HCT116 (cell line): ENCODE measurements at regions not wholly inside any gene's neighbourhood (a gene's known extent, or its start where the extent isn't known, plus 50 kb on each side); places are given as distances from the start of the nearest gene placed in this dataset.

Experiments used
- ATAC-seq: fragments of 200-7000 bp; cut with Tn5 transposase; 2 replicates; pipeline ENCODE4 v1.9.1; 2020; ENCODE audit warnings: mild to moderate bottlenecking, moderate library complexity
- BruUV-seq: library from RNA; stranded (reverse); fragments of 400-500 nt; replicated peaks from 2 replicates; lab custom pipeline; 2021; lab: Mats Ljungman, UMichigan
- CTCF ChIA-PET: fragments of 300-600 bp; sonication (Branson Sonifier 250); formaldehyde crosslinking; loops from one replicate; lab custom pipeline; 2021; ENCODE audit warnings: antibody characterized with exemption; lab: Charles Lee
- POLR2A ChIA-PET: fragments of 300-600, 350-600 bp; sonication (Branson Sonifier 250); formaldehyde crosslinking; loops from one replicate; lab custom pipeline; 2021; ENCODE audit warnings: antibody characterized with exemption; lab: Charles Lee
- RAD21 ChIA-PET, 2 experiments: fragments of 300-600 bp; sonication (Branson Sonifier 250); formaldehyde crosslinking; loops; one replicate each; lab custom pipeline; 2023; ENCODE audit warnings: low total read pairs in 2 of 2; ENCODE audit not compliant: uncharacterized antibody in 2 of 2, unreplicated experiment in 2 of 2, low non-redundant PET in 1 of 2; lab: Charles Lee
- DNase-seq: peaks from one replicate; pipeline ENCODE4 v3.0.0-alpha.2; 2010; ENCODE audit warnings: low read depth, low spot score
- H2AFZ ChIP-seq: fragments of 200-600 bp; shearing (Covaris generic), sonication (generic); 2 replicates; pipeline ENCODE4 v1.6.1; 2017; ENCODE audit warnings: low read depth, mixed run types, mixed read lengths, antibody characterized with exemption, low read length; ENCODE audit not compliant: poor library complexity, severe bottlenecking
- H3K27ac ChIP-seq: 2 replicates; pipeline ENCODE4 v1.5.1; 2012; ENCODE audit warnings: low read depth, low read length
- H3K27me3 ChIP-seq: fragments of 200-600 bp; sonication (generic); 2 replicates; pipeline ENCODE4 v1.6.1; 2016; ENCODE audit warnings: mixed run types, low read length, mixed read lengths; ENCODE audit not compliant: insufficient read depth
- H3K36me3 ChIP-seq, 2 experiments: fragments of 200-500 bp in 1 of 2; fragments of 200-600 bp in 1 of 2; sonication (Bioruptor generic) in 1 of 2; sonication (generic) in 1 of 2; 2 replicates each; pipeline versions ENCODE4 v1.5.1 to v1.6.1; 2014 to 2016; ENCODE audit warnings: low read length in 2 of 2, inconsistent platforms in 1 of 2, mixed read lengths in 1 of 2, mixed run types in 1 of 2; ENCODE audit not compliant: insufficient read depth in 2 of 2, control insufficient read depth in 1 of 2
- H3K4me1 ChIP-seq, 2 experiments: fragments of 200-600 bp in 1 of 2; sonication (generic) in 1 of 2; 2 replicates each; pipeline versions ENCODE4 v1.5.1 to v1.6.1; 2012 to 2017; ENCODE audit warnings: low read length in 2 of 2, inconsistent platforms in 1 of 2, mild to moderate bottlenecking in 1 of 2, mixed read lengths in 1 of 2, mixed run types in 1 of 2, moderate library complexity in 1 of 2; ENCODE audit not compliant: insufficient read depth in 2 of 2, control insufficient read depth in 1 of 2
- H3K4me2 ChIP-seq: fragments of 200-600 bp; sonication (generic); 2 replicates; pipeline ENCODE4 v1.6.1; 2017; ENCODE audit warnings: mixed run types, low read length, mixed read lengths
- H3K4me3 ChIP-seq, 2 experiments: fragments of 200-600 bp in 1 of 2; sonication (generic) in 1 of 2; replicated peaks in 1 of 2; 2 replicates each; pipeline ENCODE4 v1.5.1; 2011 to 2016; ENCODE audit warnings: low read length in 2 of 2, control low read depth in 1 of 2, low read depth in 1 of 2, mild to moderate bottlenecking in 1 of 2, mixed read lengths in 1 of 2, mixed run types in 1 of 2
- H3K79me2 ChIP-seq: fragments of 200-600 bp; sonication (generic); 2 replicates; pipeline ENCODE4 v1.6.1; 2017; ENCODE audit warnings: mild to moderate bottlenecking, mixed run types, low read length, moderate library complexity, mixed read lengths; ENCODE audit not compliant: insufficient read depth
- H3K9ac ChIP-seq: fragments of 200-600 bp; sonication (generic); 2 replicates; pipeline ENCODE4 v1.6.1; 2016; ENCODE audit warnings: low read length, mixed read lengths
- H3K9me2 ChIP-seq: fragments of 200-600 bp; sonication (generic), shearing (Covaris generic); 2 replicates; pipeline ENCODE4 v1.6.1; 2017; ENCODE audit warnings: mixed run types, mild to moderate bottlenecking, moderate library complexity; ENCODE audit not compliant: insufficient read depth
- H3K9me3 ChIP-seq, 2 experiments: fragments of 200-500 bp in 1 of 2; fragments of 200-600 bp in 1 of 2; sonication (Bioruptor generic) in 1 of 2; sonication (generic) in 1 of 2; 2 replicates each; pipeline ENCODE4 v1.6.1; 2014 to 2017; ENCODE audit warnings: low read length in 2 of 2, mixed read lengths in 2 of 2, inconsistent platforms in 1 of 2, low read depth in 1 of 2, mild to moderate bottlenecking in 1 of 2, mixed run types in 1 of 2, moderate library complexity in 1 of 2; ENCODE audit not compliant: control insufficient read depth in 1 of 2, insufficient read depth in 1 of 2
- H4K20me1 ChIP-seq: fragments of 200-600 bp; sonication (generic), shearing (Covaris generic); 2 replicates; pipeline ENCODE4 v1.6.1; 2017; ENCODE audit warnings: mixed run types, mild to moderate bottlenecking, moderate library complexity; ENCODE audit not compliant: insufficient read depth
- CBX3 ChIP-seq: IDR thresholded peaks from 2 replicates; pipeline ENCODE4 v1.6.1; 2012; ENCODE audit warnings: low read depth
- CEBPB ChIP-seq: IDR thresholded peaks from 2 replicates; pipeline ENCODE4 v1.6.1; 2012; ENCODE audit warnings: low read depth
- EGR1 ChIP-seq: IDR thresholded peaks from 2 replicates; pipeline ENCODE4 v1.6.1; 2012; ENCODE audit warnings: low read depth
- ELF1 ChIP-seq: IDR thresholded peaks from 2 replicates; pipeline ENCODE4 v1.6.1; 2012; ENCODE audit warnings: low read depth, borderline replicate concordance
- EZH2 ChIP-seq: fragments of 200-600 bp; sonication (generic); IDR thresholded peaks from 2 replicates; pipeline ENCODE4 v1.6.1; 2017; ENCODE audit warnings: antibody characterized with exemption, mixed run types
- EZH2phosphoT487 ChIP-seq: fragments of 200-600 bp; IDR thresholded peaks from 2 replicates; pipeline ENCODE4 v1.6.1; 2018; ENCODE audit warnings: antibody characterized with exemption, borderline replicate concordance
- FOSL1 ChIP-seq: IDR thresholded peaks from 2 replicates; pipeline ENCODE4 v1.6.1; 2012; ENCODE audit warnings: low read depth
- JUND ChIP-seq: IDR thresholded peaks from 2 replicates; pipeline ENCODE4 v1.6.1; 2012
- POLR2A ChIP-seq: IDR thresholded peaks from 2 replicates; pipeline ENCODE4 v1.7.0; 2011; ENCODE audit warnings: borderline replicate concordance; ENCODE audit not compliant: insufficient read depth, insufficient read length; ENCODE audit errors: extremely low read depth
- RAD21 ChIP-seq: IDR thresholded peaks from 2 replicates; pipeline ENCODE4 v1.6.1; 2012; ENCODE audit warnings: low read depth, mild to moderate bottlenecking
- SP1 ChIP-seq: IDR thresholded peaks from 2 replicates; pipeline ENCODE4 v1.6.1; 2012; ENCODE audit warnings: low read depth
- SRF ChIP-seq: IDR thresholded peaks from 2 replicates; pipeline ENCODE4 v1.6.1; 2012; ENCODE audit warnings: low read depth
- TCF7L2 ChIP-seq: IDR thresholded peaks from 2 replicates; pipeline ENCODE4 v1.7.0; 2011; ENCODE audit warnings: borderline replicate concordance, inconsistent platforms; ENCODE audit not compliant: insufficient read depth, insufficient read length; ENCODE audit errors: extremely low read depth
- ZFX ChIP-seq: fragments of 450-650 bp; IDR thresholded peaks from 2 replicates; pipeline ENCODE4 v1.6.1; 2017
- ZNF274 ChIP-seq: fragments of 200-500 bp; sonication (Bioruptor generic); IDR thresholded peaks from 2 replicates; pipeline ENCODE4 v1.6.1; 2014; ENCODE audit warnings: mild to moderate bottlenecking, low read depth, low read length, inconsistent platforms
- intact Hi-C: fragments of 100-400 bp; cut with micrococcal nuclease; formaldehyde crosslinking; loops from 2 replicates; pipeline ENCODE4 v1.10.0; 2022
- TF ChIP-seq, protein P1 (sequence below): IDR thresholded peaks from 2 replicates; pipeline ENCODE4 v1.6.1; 2011; ENCODE audit warnings: mild to moderate bottlenecking, low read length, moderate library complexity; ENCODE audit not compliant: insufficient replicate concordance; ENCODE audit errors: extremely low read depth

DNA sequence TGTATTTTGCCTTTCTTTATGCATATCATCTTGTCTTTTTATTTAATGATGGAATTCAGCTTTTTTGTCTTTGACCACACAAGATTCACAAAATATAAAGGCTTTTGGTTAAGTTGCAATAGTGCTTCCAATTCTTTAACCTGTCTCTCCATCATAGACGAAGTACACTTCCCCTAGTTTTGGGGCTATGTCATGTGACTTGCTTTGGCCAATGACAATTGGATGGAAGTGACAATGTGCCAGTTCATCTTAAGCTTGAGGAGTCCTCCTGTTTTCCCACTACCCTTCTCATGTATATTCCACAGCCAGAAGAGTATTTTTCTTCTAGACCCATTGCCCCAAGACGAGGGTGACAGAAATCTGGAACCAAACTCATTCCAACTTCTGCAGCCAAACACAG lies 419.6 kb upstream of the BRINP3 start:
- ChIA-PET RAD21 (no interaction called here), CTCF (no interaction called here), POLR2A (no interaction called here)
- no peaks in the 10 kb centered on the region for H3K36me3 ChIP-seq
- H3K79me2 ChIP-seq, result no peaks in the 10 kb centered on the region
- ATAC-seq, result no peak
- H3K4me1 ChIP-seq, result no peaks in the 10 kb centered on the region
- H3K4me2 ChIP-seq, result no peak overlapping the region
- DNase-seq, result no peak
- H3K27ac ChIP-seq, result no peak overlapping the region
- no peaks in the 10 kb centered on the region for H3K9me3 ChIP-seq
- H2AFZ ChIP-seq, result no peak overlapping the region
- no TSS peak for BruUV-seq
- no peak overlapping the region for H3K9ac ChIP-seq
- no peak overlapping the region for H3K4me3 ChIP-seq
- TF ChIP-seq CEBPB, result no peak
- no peak for TF ChIP-seq JUND
- TF ChIP-seq POLR2A, result no peak
- no peak for TF ChIP-seq RAD21
- TF ChIP-seq, protein P1, sequence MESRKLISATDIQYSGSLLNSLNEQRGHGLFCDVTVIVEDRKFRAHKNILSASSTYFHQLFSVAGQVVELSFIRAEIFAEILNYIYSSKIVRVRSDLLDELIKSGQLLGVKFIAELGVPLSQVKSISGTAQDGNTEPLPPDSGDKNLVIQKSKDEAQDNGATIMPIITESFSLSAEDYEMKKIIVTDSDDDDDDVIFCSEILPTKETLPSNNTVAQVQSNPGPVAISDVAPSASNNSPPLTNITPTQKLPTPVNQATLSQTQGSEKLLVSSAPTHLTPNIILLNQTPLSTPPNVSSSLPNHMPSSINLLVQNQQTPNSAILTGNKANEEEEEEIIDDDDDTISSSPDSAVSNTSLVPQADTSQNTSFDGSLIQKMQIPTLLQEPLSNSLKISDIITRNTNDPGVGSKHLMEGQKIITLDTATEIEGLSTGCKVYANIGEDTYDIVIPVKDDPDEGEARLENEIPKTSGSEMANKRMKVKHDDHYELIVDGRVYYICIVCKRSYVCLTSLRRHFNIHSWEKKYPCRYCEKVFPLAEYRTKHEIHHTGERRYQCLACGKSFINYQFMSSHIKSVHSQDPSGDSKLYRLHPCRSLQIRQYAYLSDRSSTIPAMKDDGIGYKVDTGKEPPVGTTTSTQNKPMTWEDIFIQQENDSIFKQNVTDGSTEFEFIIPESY, result no peak
- no peak for TF ChIP-seq SRF
- TF ChIP-seq SP1, result no peak
- TF ChIP-seq ELF1, result no peak
- no peak for TF ChIP-seq ZNF274
- TF ChIP-seq EZH2phosphoT487, result no peak
- TF ChIP-seq FOSL1, result no peak
- no peak for TF ChIP-seq CBX3
- no peak for TF ChIP-seq TCF7L2
- no peak for TF ChIP-seq ZFX
- no peak for TF ChIP-seq EZH2
- no peak for TF ChIP-seq EGR1
- TF ChIP-seq, all 23 proteins: peak for 0
- no peaks in the 10 kb centered on the region for H4K20me1 ChIP-seq
- intact Hi-C loops, result no loop called here
- H3K27me3 ChIP-seq, result no peaks in the 10 kb centered on the region
- H3K9me2 ChIP-seq, result no peaks in the 10 kb centered on the region
